GM19397 (cell line): ENCODE measurements at regions not wholly inside any gene's neighbourhood (a gene's known extent, or its start where the extent isn't known, plus 50 kb on each side); places are given as distances from the start of the nearest gene placed in this dataset.

Experiments used
- ATAC-seq: cut with Tn5 transposase; IDR thresholded peaks from one replicate; pipeline ENCODE4 v1.9.1; 2021; ENCODE audit warnings: mild to moderate bottlenecking, moderate library complexity; ENCODE audit not compliant: unreplicated experiment

DNA sequence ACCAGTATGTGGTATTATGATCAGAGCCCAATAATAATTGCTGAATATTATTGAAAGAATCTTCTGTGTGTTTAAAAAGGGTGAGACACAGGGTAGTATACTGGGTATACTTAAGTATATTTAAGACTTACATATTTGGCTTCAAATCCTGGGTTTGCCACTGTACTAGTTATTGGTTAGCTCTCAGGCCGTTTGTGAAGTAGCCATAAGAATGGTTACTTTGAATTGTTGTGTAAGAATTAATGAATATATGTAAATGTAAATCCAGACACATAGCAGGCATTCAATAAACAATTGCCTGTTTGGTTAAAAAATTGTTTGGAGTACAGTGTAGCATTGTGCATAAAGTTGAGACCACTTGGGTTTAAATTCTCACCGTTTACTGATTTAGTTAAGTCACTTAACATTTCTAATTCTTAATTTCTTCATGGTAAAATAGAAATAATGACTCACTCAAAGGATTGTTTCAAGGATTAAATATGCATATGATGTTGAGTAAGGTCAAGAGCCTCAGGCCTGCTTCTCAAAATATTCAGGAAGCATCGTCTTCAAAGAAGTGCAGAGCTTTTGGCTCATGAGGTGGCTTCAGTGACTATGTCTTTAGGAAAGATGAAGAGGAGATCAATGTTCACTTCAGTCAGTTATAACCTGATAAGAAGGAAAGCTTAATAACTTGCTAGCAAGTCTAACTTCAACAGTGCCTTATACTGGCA is 207.9 kb upstream of the NT5C1B start:
- ATAC-seq: no peak

- no peak for ATAC-seq
Observed at GRCh38 chr2:18795906-18796305, 206.5 kb upstream of the NT5C1B start.

DNA sequence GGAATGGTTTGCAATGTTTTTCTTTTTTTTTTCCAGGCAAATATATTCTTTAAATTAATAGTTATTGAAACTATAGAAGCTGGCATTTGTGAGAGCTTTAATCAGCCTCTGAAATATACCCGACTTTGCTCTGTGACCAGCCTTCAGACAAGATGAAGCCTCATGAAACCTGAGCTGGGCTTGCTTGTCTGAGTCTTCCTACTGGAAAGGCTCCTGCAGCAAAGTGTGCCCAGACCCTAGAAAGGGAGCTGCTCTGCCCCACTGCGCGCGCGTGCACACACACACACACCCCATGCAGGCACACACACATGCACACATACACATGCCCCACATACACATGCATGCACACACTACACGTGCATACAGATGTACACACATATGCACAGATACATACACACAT is 203.3 kb upstream of the NT5C1B start:
- no peak for ATAC-seq

GRCh38 chr2:18792226-18792629 is 202.9 kb upstream of the NT5C1B start:
- ATAC-seq: no peak

DNA sequence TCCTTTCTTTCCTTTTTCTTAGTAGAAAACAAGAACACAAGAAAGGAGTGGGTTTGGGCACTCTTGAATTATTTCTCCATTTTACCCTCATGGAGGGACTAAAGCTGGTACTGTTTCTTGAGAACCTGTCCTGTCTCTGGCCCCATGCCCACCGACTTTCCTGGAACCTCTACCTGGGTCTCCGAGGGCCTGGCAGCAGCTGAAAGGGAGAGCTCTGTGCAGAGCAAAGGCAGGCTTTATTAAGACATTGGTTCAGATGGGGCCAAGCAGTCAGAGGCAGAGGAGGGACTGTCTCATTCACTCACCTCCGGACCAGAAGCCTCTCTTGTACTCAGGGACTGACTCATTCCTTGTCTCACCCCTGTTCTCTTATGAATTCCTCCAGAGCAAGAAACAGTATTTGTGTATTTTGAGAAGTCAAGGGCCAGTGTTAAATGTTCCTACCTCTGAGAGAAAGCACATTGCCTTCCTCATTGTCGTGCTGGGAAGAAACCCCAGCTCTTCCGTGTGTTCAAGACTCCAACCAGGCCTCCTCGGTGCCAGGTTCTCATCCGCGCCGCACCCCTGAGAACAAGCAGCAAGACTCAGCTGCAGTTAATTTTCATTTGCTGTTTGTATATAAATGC is 201.9 kb upstream of the NT5C1B start:
- ATAC-seq: no peak

DNA sequence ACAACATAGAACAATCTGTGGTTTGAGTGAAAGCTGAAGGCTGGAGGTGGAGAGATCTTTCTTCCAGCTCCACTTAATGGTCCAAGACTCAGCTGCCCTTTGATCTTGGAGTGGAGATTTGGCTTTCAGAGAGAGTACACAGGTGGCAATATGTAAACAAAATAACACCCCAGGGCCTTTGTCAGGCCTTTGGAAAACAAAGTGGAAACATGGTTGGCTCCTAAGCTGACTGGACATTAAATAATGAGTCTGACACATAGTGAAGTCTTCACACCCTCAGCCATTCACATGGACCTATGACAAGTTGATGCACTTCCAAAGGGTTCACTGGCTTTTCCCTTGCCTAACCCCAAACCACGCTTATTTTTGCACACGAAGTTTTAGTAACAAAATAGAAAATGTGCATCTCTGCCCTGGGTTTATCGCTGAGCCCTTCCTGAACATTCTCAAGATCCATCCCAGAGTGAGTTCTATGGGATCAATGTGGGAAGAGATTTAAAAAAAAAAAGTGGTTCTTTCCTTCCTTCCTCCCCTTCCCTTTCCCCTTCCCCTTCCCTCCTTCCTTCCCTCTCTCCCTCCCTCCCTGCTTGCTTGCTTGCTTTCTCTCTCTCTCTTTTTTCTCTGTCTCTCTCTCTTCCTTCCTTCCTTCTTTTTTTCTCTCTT is 201.3 kb upstream of the NT5C1B start:
- ATAC-seq: no peak

- no peak for ATAC-seq
Observed at GRCh38 chr2:18788592-18788991, 199.2 kb upstream of the NT5C1B start.

- ATAC-seq: no peak
Observed at GRCh38 chr2:18787726-18788125, 198.4 kb upstream of the NT5C1B start.

DNA sequence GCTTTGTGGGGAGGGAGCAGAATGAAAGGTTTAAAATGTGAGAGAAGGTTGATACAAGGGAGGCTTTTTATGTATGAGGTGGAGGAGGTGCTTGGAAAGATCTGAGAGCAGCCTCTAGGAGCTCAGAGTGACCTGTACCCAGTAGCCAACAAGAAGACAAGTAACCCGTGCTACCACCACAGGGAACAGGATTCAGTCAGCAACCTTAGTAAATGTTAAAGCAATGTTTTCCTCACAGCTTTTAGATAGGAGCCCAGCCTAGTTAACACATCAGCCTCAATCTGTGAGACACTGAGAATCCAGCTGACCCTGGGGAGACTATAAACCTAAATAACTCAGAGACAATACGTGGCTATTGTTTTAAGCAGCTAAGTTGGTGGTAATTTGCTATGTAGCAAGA is 194.9 kb upstream of the NT5C1B start:
- no peak for ATAC-seq

- ATAC-seq: no peak
Observed at GRCh38 chr2:18781541-18782280, 192.3 kb upstream of the NT5C1B start.

DNA sequence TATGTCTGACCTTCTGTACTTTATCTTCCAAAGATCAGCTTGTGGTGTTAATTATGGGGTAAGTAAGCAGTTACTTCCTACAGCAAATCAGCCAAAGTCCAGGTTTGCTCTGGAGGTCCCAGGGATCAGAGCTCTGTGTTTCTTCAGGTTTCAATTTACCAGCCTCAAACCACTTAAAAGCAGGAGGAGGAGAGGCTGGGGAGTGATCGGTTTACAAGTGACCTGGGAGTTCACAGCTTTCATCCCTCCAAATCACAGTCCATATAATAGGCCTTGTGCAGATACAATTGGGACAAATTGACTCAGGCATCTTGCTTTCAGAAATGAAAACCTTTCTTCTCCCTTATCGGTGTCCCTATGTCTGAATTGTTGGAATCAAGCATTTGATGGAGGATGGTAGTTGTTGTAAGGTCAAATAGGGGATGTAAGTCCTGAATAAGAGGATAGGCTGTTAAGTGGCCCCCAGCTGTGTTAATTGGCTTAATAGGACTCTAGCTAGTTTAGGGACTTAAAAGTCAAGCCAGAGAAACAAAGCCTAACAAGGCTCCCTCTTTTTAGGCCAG is 188.0 kb upstream of the NT5C1B start:
- ATAC-seq: no peak

DNA sequence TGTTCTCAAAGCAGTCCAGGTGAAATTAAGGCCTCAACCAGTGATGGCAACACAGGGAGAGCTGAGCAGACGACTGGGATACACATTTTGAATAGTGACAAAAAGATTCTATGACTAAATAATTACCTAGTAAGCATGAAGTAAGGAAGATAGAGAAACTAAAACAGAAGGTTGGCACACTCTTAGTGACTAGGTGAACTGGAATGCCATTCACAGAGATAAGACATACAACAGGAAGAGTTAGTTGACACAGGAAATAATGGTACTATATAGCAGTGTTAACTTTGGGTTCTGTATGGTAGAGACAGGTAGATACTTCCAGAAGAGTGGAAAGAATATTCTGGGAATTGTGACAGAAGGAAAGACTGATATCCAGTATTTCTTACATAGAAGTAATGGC is 181.8 kb upstream of the NT5C1B start:
- ATAC-seq: no peak

DNA sequence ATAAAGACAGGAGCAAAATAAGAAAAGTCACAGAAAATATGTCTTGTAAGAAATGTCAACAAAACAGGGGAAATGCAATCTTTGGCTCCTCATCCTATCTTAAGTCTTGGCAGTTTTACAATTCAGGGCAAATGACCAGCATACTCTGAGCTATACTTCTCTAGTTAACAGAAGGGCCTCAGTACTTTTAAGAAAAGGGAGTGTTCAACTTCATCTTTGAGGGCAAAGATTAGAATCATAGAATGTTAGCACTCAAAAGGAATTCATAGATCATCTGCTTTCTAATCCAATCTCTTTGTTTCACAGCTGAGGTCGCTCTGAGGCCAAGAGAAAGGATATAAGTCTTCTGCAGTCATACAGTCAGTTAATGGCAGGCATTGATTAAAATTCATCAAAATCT is 174.0 kb upstream of the NT5C1B start:
- ATAC-seq: no peak

- no peak for ATAC-seq
Observed at GRCh38 chr2:18762667-18763066, 173.3 kb upstream of the NT5C1B start.

DNA sequence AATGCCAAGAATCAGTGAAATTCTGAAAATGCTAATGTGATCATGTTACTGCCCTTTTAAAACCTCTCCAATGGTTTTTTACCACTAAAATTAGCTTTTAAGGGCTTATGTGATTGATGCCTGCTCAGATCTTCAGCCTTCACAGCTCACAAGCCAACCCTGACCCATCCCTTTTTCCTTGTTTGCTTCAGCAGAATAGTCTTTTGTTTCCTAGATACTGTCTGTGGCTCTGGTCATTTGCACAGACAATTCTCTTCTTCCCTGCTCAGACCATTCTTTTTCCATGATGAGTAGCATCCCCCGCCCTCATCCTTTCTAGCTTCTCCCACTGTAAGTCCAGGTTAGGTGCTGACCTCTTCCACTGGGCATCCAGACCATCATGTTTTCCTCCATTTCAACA is 164.9 kb upstream of the NT5C1B start:
- ATAC-seq: no peak

DNA sequence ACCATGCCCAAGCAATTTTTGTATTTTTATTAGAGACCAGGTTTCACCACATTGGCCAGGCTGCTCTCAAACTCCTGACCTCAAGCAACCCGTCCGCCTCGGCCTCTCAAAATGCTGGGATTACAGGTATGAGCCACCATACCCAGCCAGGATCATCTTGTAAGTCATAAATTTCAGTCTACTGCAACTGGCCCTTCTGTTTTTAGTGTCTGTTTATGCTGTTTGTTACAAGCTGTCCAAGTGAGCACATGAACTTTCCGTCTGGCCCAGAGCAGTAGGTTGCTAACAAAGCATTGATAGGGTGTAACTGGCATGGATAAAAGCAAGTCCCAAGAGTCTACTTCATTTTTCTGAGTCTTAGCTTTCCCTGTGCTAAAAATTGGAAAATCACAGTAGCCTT is 164.4 kb upstream of the NT5C1B start:
- ATAC-seq: no peak

DNA sequence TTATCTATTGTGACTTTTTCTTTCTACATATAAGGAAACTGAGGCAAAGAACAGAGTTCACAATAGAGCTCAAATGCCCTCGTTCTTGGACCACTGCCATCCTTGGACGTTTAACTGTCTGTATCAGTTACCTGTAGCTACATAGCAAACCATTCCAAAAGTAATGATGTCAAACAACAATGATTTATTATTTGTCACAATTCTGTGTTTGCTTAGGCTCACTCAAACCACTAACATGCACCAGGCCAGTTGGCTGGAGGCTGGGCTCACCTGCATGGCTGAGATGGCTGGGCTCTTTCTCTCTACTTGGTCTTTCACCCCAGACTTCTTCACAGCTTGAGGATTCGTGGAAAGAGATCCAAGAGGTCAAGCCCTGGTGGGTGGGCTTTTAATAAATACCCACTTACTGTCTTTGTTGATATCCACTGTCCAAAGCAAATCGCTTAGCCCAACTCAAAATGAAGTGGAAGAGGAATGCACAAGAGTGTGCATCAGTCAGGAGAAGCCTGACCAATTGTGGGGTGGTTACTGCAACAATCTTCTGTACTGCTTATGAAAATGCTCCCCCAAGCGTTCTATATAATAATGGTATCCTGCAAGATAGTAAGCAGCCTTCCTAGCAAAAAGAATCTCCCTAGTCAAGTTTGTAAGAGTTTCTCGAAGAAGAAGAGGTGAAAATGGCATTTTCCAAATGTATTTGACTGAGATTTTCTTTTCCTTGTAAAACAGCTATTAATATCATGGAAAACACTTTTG is 163.5 kb upstream of the NT5C1B start:
- ATAC-seq: no peak

DNA sequence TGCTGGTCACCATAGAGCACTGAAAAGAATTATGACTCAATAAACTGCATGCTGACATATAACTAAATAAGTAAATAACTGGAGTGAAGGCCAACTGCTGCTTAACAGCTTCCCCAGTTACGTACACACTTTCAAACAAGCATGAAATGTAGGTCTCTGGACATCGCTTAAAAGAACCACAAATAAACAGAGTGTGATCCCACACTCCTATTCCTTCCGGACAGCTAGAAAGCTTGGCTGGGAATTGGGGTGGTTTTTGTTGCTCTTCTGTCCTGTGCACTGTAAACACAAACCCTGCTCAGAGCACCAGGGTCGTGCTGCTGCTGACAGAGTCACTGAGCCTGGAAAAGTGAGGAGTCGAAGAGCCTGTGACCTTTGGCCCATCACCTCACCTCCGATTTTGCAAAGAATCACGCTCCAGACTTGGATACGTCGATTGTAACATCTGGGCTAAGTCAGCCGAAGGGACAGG is 162.7 kb upstream of the NT5C1B start:
- ATAC-seq: no peak

GRCh38 chr2:18750672-18751554 is 161.5 kb upstream of the NT5C1B start:
- no peak for ATAC-seq
